GM20000 (cell line): ENCODE measurements at regions not wholly inside any gene's neighbourhood (a gene's known extent, or its start where the extent isn't known, plus 50 kb on each side); places are given as distances from the start of the nearest gene placed in this dataset.
"Not testable (repeated sequence)": the region's sequence is repeated elsewhere in the genome, so short reads cannot be mapped to it uniquely, and the experiment has no call there.

ENCODE experiments used
- DNase-seq: peaks from one replicate; pipeline ENCODE4 v3.0.0; 2012; ENCODE audit warnings: low spot score
- CTCF ChIP-seq: IDR thresholded peaks from 2 replicates; pipeline ENCODE4 v1.5.1; 2012; ENCODE audit warnings: mild to moderate bottlenecking, control low read depth; ENCODE audit errors: extremely low read depth, missing control alignments

GRCh38 chrY:3491423-3491822, 87.4 kb upstream of the TGIF2LY start:
- not testable (repeated sequence) for DNase-seq

- DNase-seq = not testable (repeated sequence)
Measured at GRCh38 chrY:3494539-3494938, 84.3 kb upstream of the TGIF2LY start.

GRCh38 chrY:3527040-3527439, 51.8 kb upstream of the TGIF2LY start:
- TF ChIP-seq CTCF = peak; percentile 9
- DNase-seq = peak; percentile 1
